Loucy (cell line): ENCODE measurements at regions not wholly inside any gene's neighbourhood (a gene's known extent, or its start where the extent isn't known, plus 50 kb on each side); places are given as distances from the start of the nearest gene placed in this dataset.

Experiments
- CTCF ChIP-seq: fragments of 200-600 bp; sonication (generic); conservative IDR thresholded peaks from 2 replicates; pipeline ENCODE4 v1.5.1; 2014; ENCODE audit warnings: mild to moderate bottlenecking, antibody characterized with exemption, low read length
- EZH2phosphoT487 ChIP-seq: fragments of 200-600 bp; IDR thresholded peaks from 2 replicates; pipeline ENCODE4 v1.6.1; 2018; ENCODE audit warnings: antibody characterized with exemption, mild to moderate bottlenecking, moderate library complexity, borderline replicate concordance

- TF ChIP-seq CTCF (no peak), EZH2phosphoT487 (no peak)
Observed at GRCh38 chr14:39593377-39593776, 161.1 kb upstream of the FBXO33 start.
